GM12873 (cell line): ENCODE measurements at regions not wholly inside any gene's neighbourhood (a gene's known extent, or its start where the extent isn't known, plus 50 kb on each side); places are given as distances from the start of the nearest gene placed in this dataset.

Source experiments
- TF ChIP-seq, protein P1 (sequence below): IDR thresholded peaks from 2 replicates; pipeline ENCODE4 v1.5.1; 2012; ENCODE audit warnings: low read depth, mild to moderate bottlenecking, moderate library complexity, low read length, control low read depth; ENCODE audit not compliant: insufficient read depth; ENCODE audit errors: missing control alignments

DNA sequence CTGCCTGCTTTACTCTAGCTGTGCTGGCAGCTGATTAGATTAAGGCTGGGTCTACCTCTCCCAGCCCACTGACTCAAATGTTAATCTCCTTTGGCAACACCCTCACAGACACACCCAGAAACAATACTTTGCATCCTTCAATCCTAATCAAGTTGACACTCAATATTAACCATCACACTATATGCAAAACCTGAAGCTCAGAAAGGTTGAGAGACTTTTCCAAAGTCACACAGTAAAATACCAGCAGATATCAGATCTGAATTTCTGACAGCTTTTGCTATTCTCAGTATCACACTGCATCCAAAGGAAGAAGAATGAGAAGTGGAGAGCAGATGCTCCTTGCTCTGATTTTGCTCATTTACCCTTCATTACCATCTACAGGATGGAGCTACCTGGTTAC, 114.9 kb upstream of the RANBP3L start:
- TF ChIP-seq, protein P1, sequence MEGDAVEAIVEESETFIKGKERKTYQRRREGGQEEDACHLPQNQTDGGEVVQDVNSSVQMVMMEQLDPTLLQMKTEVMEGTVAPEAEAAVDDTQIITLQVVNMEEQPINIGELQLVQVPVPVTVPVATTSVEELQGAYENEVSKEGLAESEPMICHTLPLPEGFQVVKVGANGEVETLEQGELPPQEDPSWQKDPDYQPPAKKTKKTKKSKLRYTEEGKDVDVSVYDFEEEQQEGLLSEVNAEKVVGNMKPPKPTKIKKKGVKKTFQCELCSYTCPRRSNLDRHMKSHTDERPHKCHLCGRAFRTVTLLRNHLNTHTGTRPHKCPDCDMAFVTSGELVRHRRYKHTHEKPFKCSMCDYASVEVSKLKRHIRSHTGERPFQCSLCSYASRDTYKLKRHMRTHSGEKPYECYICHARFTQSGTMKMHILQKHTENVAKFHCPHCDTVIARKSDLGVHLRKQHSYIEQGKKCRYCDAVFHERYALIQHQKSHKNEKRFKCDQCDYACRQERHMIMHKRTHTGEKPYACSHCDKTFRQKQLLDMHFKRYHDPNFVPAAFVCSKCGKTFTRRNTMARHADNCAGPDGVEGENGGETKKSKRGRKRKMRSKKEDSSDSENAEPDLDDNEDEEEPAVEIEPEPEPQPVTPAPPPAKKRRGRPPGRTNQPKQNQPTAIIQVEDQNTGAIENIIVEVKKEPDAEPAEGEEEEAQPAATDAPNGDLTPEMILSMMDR: no peak

DNA sequence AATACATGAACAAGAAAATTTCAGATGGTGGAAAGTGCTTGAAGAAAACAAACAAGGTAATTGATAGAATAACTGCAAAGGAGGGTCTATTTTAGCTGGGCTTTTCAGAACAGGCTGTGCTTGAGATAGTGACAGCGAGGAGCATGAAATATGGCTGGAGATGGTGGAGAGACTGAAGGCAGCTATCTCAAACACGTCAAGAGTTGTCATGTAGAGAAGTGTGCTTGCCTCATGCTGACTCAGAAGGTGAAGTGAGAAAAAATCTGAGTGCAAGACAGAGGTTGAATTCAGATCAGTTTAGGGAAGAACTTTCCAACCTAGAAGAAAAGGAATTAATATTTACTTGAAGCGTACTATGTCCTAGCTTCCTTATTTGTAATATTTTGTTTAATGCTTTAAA, 115.5 kb upstream of the RANBP3L start:
- TF ChIP-seq, protein P1: no peak

DNA sequence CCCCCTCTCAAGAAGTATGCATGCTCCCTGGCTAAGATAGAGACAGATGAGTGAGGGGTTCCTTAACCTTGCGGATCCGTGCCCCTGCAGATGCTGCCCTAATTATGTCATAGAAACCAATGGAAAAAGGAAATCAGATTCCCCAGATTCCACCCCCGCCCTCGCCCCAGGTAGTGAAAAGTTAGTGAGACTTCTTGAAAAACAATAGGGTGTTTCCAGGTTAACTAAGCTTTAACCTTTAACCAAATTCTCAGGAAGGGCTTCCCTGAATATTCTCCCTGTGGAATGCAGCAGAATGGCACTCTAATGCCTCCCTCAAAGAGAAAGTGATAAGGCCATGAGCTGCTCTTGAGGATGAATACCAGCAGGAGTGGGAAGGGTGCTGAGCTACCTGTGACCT, 116.0 kb upstream of the RANBP3L start:
- TF ChIP-seq, protein P1: no peak

DNA sequence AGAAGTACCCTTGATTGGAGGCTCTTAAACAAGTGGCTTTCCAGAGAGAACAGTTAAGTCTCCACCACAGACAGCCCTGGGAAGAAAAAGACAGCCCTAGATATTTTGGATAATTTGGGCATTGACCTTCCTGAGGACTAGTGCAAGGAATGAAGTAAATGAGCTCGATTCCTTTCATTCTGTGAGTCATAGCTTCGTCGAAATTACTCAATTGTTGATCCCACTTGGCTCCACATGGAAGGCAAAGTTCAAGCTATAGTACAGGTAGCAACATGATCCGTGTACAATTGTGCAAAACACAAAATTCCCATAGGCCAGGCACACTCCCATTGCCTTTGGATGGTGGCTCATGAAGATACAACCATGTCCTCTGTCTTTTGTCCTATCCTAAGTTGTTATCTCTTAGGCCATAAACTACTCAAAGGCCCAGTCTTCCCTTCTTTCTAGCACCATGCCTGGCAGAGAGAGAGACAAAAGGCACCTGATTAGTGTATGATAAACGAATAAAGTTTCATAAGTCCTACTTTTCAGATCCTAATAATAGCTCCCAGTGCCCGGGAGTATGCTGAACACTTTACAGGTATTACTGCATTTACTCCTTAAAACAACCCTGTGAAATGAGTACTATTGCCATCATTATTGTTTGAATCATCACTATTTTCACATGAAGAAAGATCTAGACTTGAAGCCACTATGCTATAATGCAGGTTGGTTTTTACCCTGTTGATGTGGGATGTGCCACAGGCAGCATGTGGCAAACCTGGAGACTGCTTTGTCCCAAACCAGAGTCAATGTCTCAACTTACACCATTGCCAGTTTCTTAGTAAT, 116.7 kb upstream of the RANBP3L start:
- TF ChIP-seq, protein P1: no peak

DNA sequence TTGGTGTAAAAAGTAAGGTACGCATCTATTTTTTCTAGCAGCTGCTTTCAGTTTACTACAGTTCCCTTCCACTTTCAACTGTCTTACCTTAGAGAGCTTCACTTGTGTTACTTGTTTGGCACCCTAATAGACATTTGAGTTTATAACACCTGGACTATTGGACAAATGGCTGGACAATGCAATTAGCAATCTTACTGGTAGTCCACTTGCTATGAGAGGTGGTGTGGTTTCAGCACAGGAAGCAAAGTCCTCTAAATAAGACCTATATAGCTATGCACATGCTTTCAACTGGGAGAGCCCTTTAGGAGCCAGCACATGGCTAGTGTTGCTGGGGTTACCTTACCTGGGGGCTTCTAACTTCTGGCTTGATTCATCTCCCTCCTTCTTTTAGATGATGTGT, 119.6 kb upstream of the RANBP3L start:
- TF ChIP-seq, protein P1: no peak

DNA sequence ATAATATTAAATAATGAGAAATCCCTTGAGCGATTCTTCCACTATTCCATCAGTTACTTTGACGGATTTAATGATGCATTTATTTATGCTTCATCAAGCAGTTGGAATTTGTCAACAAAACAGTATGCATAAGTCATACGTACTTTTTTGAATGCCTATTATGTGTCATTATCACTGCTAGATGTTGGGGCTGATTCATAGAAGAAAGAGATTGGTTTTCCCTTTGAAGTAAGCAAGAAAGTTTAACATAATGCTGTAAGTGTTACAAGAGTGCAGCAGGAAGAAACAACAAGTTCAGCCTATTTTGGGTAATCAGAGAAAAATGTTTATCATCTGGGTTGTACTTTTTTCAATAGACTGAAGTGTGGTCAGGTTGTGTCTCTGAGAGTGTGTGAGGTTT, 121.2 kb upstream of the RANBP3L start:
- TF ChIP-seq, protein P1: no peak

DNA sequence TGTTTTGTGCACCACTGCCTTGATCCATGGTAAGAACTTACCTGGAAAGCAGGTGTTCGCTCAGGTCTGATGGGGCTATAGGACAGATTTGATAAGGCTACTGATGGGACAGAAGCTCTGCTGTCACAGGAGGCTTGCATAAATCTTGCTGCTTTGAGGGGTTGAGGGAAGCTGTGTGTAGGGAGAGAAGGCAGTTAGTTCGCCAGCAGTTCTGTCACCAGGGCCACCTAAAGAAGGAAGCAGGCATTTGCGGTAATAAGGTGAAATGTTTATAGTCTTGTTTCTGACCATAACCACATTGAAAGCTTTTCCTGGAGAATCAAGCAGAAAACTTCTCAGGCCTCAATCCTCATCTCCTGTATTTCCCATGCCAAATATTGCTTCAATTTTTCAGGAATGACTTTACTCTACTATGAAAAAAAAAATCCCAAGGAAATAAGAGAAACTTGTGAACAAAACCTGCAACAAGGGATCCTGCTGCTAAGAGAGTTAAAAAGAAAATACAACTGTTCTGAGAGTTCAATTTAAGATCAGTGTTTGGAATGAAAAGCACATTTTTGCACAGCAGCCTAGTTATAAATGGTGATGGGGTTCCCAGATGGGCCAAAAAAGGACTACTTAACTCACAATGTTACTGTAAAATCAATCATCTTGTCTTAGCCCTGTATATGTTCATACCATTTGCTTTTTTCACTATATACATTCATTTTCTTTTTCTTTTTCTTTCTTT, 122.0 kb upstream of the RANBP3L start:
- TF ChIP-seq, protein P1: no peak
